ENCODE measurements at regions not wholly inside any gene's neighbourhood (a gene's known extent, or its start where the extent isn't known, plus 50 kb on each side); places are given as distances from the start of the nearest gene placed in this dataset.
"Not testable (repeated sequence)": the region's sequence is repeated elsewhere in the genome, so short reads cannot be mapped to it uniquely, and the experiment has no call there.

- DNase-seq = peak in 4 of 5 donors; percentile 38 to 60 (median 48)
- H3K27ac ChIP-seq = no peak overlapping the region
- 5 to 13% (median 12%) methylated on average over 5 of the region's 5 CpGs for WGBS, 3 donors
- intact Hi-C loops (cut with DNase I) = no loop called here
- H3K9me3 ChIP-seq = no peaks in the 10 kb centered on the region
- TF ChIP-seq EP300 (IDR thresholded peaks at IDR 0.05) (no peak), CTCF (IDR thresholded peaks at IDR 0.05) (peak in 1 of 3 donors; percentile 34)
- H3K36me3 ChIP-seq = no peaks in the 10 kb centered on the region
- peaks cover 11% of the 10 kb centered on the region for H3K4me1 ChIP-seq (ENCODE audit: insufficient read depth)
- no peaks in the 10 kb centered on the region for H3K27me3 ChIP-seq
- no peak overlapping the region for H3K4me3 ChIP-seq
Observed at GRCh38 chr10:130935128-130935439, 376.4 kb downstream of the TCERG1L start.

- peaks cover 2% of the 10 kb centered on the region for H3K27me3 ChIP-seq
- H3K36me3 ChIP-seq = no peaks in the 10 kb centered on the region
- TF ChIP-seq CTCF (IDR thresholded peaks at IDR 0.05) (no peak), POLR2A (IDR thresholded peaks at IDR 0.05) (no peak), EP300 (IDR thresholded peaks at IDR 0.05) (no peak)
- no peaks in the 10 kb centered on the region for H3K9me3 ChIP-seq
- peaks cover 11% of the 10 kb centered on the region for H3K4me1 ChIP-seq (ENCODE audit: insufficient read depth)
- intact Hi-C loops (cut with DNase I) = no loop called here
- 29 to 49% (median 36%) methylated on average over 9 of the region's 9 CpGs for WGBS, 3 donors
- no peak overlapping the region for H3K4me3 ChIP-seq
- no peak overlapping the region for H3K27ac ChIP-seq
- no peak for DNase-seq
Observed at GRCh38 chr10:130935897-130936550, 375.5 kb downstream of the TCERG1L start.

GRCh38 chr10:130936851-130937250, 374.7 kb downstream of the TCERG1L start:
- no peaks in the 10 kb centered on the region for H3K36me3 ChIP-seq
- H3K27me3 ChIP-seq = peaks cover 2% of the 10 kb centered on the region
- peaks cover 11% of the 10 kb centered on the region for H3K4me1 ChIP-seq (ENCODE audit: insufficient read depth)
- DNase-seq = no peak
- no peak overlapping the region for H3K4me3 ChIP-seq
- intact Hi-C loops (cut with DNase I) = no loop called here
- TF ChIP-seq EP300 (IDR thresholded peaks at IDR 0.05) = no peak
- TF ChIP-seq CTCF (IDR thresholded peaks at IDR 0.05) = no peak
- no peak for TF ChIP-seq POLR2A (IDR thresholded peaks at IDR 0.05)
- 61 to 71% (median 64%) methylated on average over 5 of the region's 5 CpGs for WGBS, 3 donors
- H3K27ac ChIP-seq = no peak overlapping the region
- H3K9me3 ChIP-seq = no peaks in the 10 kb centered on the region

- Histone ChIP-seq H3K4me1 (ENCODE audit: insufficient read depth) (peaks cover 11% of the 10 kb centered on the region), H3K27me3 (peaks cover 2% of the 10 kb centered on the region), H3K27ac (no peak overlapping the region), H3K9me3 (no peaks in the 10 kb centered on the region), H3K4me3 (no peak overlapping the region), H3K36me3 (no peaks in the 10 kb centered on the region)
- DNase-seq = no peak
- intact Hi-C loops (cut with DNase I) = no loop called here
- 89 to 94% (median 94%) methylated on average over 11 of the region's 11 CpGs for WGBS, 3 donors
- TF ChIP-seq CTCF (IDR thresholded peaks at IDR 0.05) (no peak), EP300 (IDR thresholded peaks at IDR 0.05) (no peak), POLR2A (IDR thresholded peaks at IDR 0.05) (no peak)
Observed at GRCh38 chr10:130938051-130938450, 373.5 kb downstream of the TCERG1L start.

GRCh38 chr10:130938891-130939290, 372.6 kb downstream of the TCERG1L start:
- H3K9me3 ChIP-seq; H3K4me3 ChIP-seq; DNase-seq; H3K27me3 ChIP-seq; H3K27ac ChIP-seq; H3K36me3 ChIP-seq; intact Hi-C loops (cut with DNase I): not testable (repeated sequence)
- H3K4me1 ChIP-seq (ENCODE audit: insufficient read depth) = peaks cover 11% of the 10 kb centered on the region
- WGBS, 3 donors = 90 to 92% (median 91%) methylated on average over 7 of the region's 7 CpGs

Measured in ovary (tissue), 7 donors.